ENCODE measurements at regions not wholly inside any gene's neighbourhood (a gene's known extent, or its start where the extent isn't known, plus 50 kb on each side); places are given as distances from the start of the nearest gene placed in this dataset.

GRCh38 chr2:57509189-57509588, 537.4 kb upstream of the VRK2 start:
- TF ChIP-seq CTCF (conservative IDR thresholded peaks at IDR 0.05; ENCODE audit: low read depth, low read length) (no peak), EZH2 (IDR thresholded peaks at IDR 0.05; ENCODE audit: low read length, unreplicated experiment) (no peak), EZH2phosphoT487 (IDR thresholded peaks at IDR 0.05; ENCODE audit: borderline replicate concordance, low read length) (no peak)
